SK-N-SH (cell line): ENCODE measurements at regions not wholly inside any gene's neighbourhood (a gene's known extent, or its start where the extent isn't known, plus 50 kb on each side); places are given as distances from the start of the nearest gene placed in this dataset.

Source experiments
- CTCF ChIA-PET: fragments of 300-600, 350-600 bp; formaldehyde crosslinking; extraction: SDS; loops from one replicate; lab custom pipeline; 2021; lab: Yijun Ruan, JAX
- POLR2A ChIA-PET: fragments of 350-600 bp; sonication (Branson Sonifier 250); formaldehyde crosslinking; extraction: SDS; loops from one replicate; lab custom pipeline; 2020; ENCODE audit warnings: antibody characterized with exemption, inconsistent platforms; lab: Yijun Ruan, JAX
- DNase-seq: peaks from one replicate; pipeline ENCODE4 v3.0.0; 2012
- H2AFZ ChIP-seq: fragments of 200-600 bp; sonication (generic); 2 replicates; pipeline ENCODE4 v1.8.1; 2016; ENCODE audit warnings: antibody characterized with exemption, mild to moderate bottlenecking, low read depth
- H3F3A ChIP-seq: fragments of 200-600 bp; sonication (generic); replicated peaks from 2 replicates; pipeline ENCODE3; 2016; ENCODE audit warnings: antibody characterized with exemption, mild to moderate bottlenecking; ENCODE audit not compliant: insufficient read depth
- H3K27ac ChIP-seq, 2 experiments: fragments of 200-500 bp in 1 of 2; fragments of 200-600 bp in 1 of 2; sonication (Bioruptor generic) in 1 of 2; sonication (generic), shearing (Covaris generic) in 1 of 2; 2 replicates each; pipeline versions ENCODE4 v1.5.1 to v1.6.1; 2014 to 2016; ENCODE audit warnings: low read depth in 2 of 2, inconsistent platforms in 1 of 2, low read length in 1 of 2, mild to moderate bottlenecking in 1 of 2, mixed read lengths in 1 of 2
- H3K27me3 ChIP-seq: fragments of 200-600 bp; sonication (generic), shearing (Covaris generic); 2 replicates; pipeline ENCODE4 v1.6.1; 2016; ENCODE audit warnings: mixed run types; ENCODE audit not compliant: insufficient read depth
- H3K36me3 ChIP-seq, 2 experiments: fragments of 200-500 bp in 1 of 2; fragments of 200-600 bp in 1 of 2; sonication (Bioruptor generic) in 1 of 2; sonication (generic) in 1 of 2; replicated peaks in 1 of 2; 2 replicates each; pipeline versions ENCODE3 to v1.5.1; 2014 to 2016; ENCODE audit warnings: low read length in 1 of 2, mild to moderate bottlenecking in 1 of 2; ENCODE audit not compliant: insufficient read depth in 2 of 2, control insufficient read depth in 1 of 2
- H3K4me1 ChIP-seq, 2 experiments: fragments of 200-500 bp in 1 of 2; fragments of 200-600 bp in 1 of 2; sonication (Bioruptor generic) in 1 of 2; sonication (generic), shearing (Covaris generic) in 1 of 2; 2 replicates each; pipeline versions ENCODE4 v1.5.1 to v1.6.1; 2014 to 2016; ENCODE audit warnings: low read depth in 1 of 2, low read length in 1 of 2, mixed run types in 1 of 2; ENCODE audit not compliant: insufficient read depth in 2 of 2, control insufficient read depth in 1 of 2
- H3K4me2 ChIP-seq: fragments of 200-600 bp; sonication (generic), shearing (Covaris generic); 2 replicates; pipeline ENCODE4 v1.6.1; 2017; ENCODE audit warnings: mixed run types
- H3K4me3 ChIP-seq, 2 experiments: fragments of 200-500 bp in 1 of 2; fragments of 200-600 bp in 1 of 2; sonication (Bioruptor generic) in 1 of 2; sonication (generic), shearing (Covaris generic) in 1 of 2; 2 replicates each; pipeline versions ENCODE4 v1.5.1 to v1.8.1; 2014 to 2016; ENCODE audit warnings: low read depth in 2 of 2, inconsistent platforms in 1 of 2, low read length in 1 of 2, mild to moderate bottlenecking in 1 of 2, mixed read lengths in 1 of 2, moderate library complexity in 1 of 2
- H3K79me2 ChIP-seq: fragments of 200-600 bp; sonication (generic); 2 replicates; pipeline ENCODE4 v1.8.1; 2017; ENCODE audit warnings: mild to moderate bottlenecking; ENCODE audit not compliant: insufficient read depth
- H3K9ac ChIP-seq: fragments of 200-600 bp; sonication (generic); 2 replicates; pipeline ENCODE4 v1.6.1; 2017; ENCODE audit warnings: mixed run types
- H3K9me2 ChIP-seq: fragments of 200-600 bp; sonication (generic); 2 replicates; pipeline ENCODE4 v1.6.1; 2017; ENCODE audit warnings: mixed run types
- H3K9me3 ChIP-seq: fragments of 200-600 bp; sonication (generic); 2 replicates; pipeline ENCODE4 v1.6.1; 2017; ENCODE audit warnings: mixed run types, mild to moderate bottlenecking, moderate library complexity
- H4K20me1 ChIP-seq: fragments of 200-600 bp; sonication (generic); 2 replicates; pipeline ENCODE4 v1.6.1; 2017; ENCODE audit warnings: mild to moderate bottlenecking, mixed run types; ENCODE audit not compliant: insufficient read depth
- EP300 ChIP-seq, 2 experiments: IDR thresholded peaks; 2 replicates each; pipeline versions ENCODE4 v1.4.0 to v1.6.1; 2012; ENCODE audit warnings: borderline replicate concordance in 1 of 2, low read depth in 1 of 2, low read length in 1 of 2
- GATA2 ChIP-seq: sonication (generic); formaldehyde crosslinking; IDR thresholded peaks from 2 replicates; pipeline ENCODE4 v1.5.0; 2020; ENCODE audit warnings: mild to moderate bottlenecking, missing genetic modification reagents
- IRF3 ChIP-seq: fragments of 150-350 bp; IDR thresholded peaks from 2 replicates; pipeline ENCODE4 v1.6.1; 2016; ENCODE audit warnings: mild to moderate bottlenecking, low read depth, low read length
- MEF2A ChIP-seq: IDR thresholded peaks from 2 replicates; pipeline ENCODE4 v1.4.0; 2012; ENCODE audit warnings: low read depth, borderline replicate concordance
- NRF1 ChIP-seq: IDR thresholded peaks from 2 replicates; pipeline ENCODE4 v1.6.1; 2012; ENCODE audit warnings: low read depth, mild to moderate bottlenecking, low read length
- RAD21 ChIP-seq: IDR thresholded peaks from 2 replicates; pipeline ENCODE4 v1.6.1; 2012; ENCODE audit warnings: mild to moderate bottlenecking, low read length
- REST ChIP-seq: IDR thresholded peaks from 2 replicates; pipeline ENCODE4 v1.6.1; 2012; ENCODE audit warnings: mild to moderate bottlenecking, low read depth, low read length, moderate library complexity
- TCF12 ChIP-seq: IDR thresholded peaks from 2 replicates; pipeline ENCODE4 v1.4.0; 2012
- WGBS: methylation state at CpG from one replicate; pipeline ENCODE4 v1.1.6; 2017; ENCODE audit warnings: low lambda C conversion rate; 5-methylcytosine and 5-hydroxymethylcytosine counted together
- TF ChIP-seq, protein P1 (sequence below): IDR thresholded peaks from 2 replicates; pipeline ENCODE4 v1.4.0; 2012; ENCODE audit warnings: low read depth, borderline replicate concordance

- H3K4me1 ChIP-seq: no peaks in the 10 kb centered on the region
- no peak overlapping the region for H3K4me2 ChIP-seq
- H4K20me1 ChIP-seq: no peaks in the 10 kb centered on the region
- no peaks in the 10 kb centered on the region for H3F3A ChIP-seq
- ChIA-PET CTCF (no interaction called here), POLR2A (no interaction called here)
- H3K9ac ChIP-seq: no peak overlapping the region
- no peak overlapping the region for H2AFZ ChIP-seq
- no peak for DNase-seq
- no peaks in the 10 kb centered on the region for H3K27me3 ChIP-seq
- no peaks in the 10 kb centered on the region for H3K79me2 ChIP-seq
- H3K4me3 ChIP-seq: no peak overlapping the region
- H3K9me3 ChIP-seq: no peaks in the 10 kb centered on the region
- no peaks in the 10 kb centered on the region for H3K9me2 ChIP-seq
- TF ChIP-seq IRF3 (no peak), MEF2A (no peak), RAD21 (no peak), EP300 (IDR thresholded peaks at IDR 0.05; ENCODE audit: borderline replicate concordance in 1 of 2, low read depth in 1 of 2, low read length in 1 of 2) (peak in 1 of 2 experiments; percentile 23; a peak in 1 of 4 replicates), NRF1 (no peak), GATA2 (CRISPR knock-in tag) (peak; percentile 50)
- TF ChIP-seq, protein P1, sequence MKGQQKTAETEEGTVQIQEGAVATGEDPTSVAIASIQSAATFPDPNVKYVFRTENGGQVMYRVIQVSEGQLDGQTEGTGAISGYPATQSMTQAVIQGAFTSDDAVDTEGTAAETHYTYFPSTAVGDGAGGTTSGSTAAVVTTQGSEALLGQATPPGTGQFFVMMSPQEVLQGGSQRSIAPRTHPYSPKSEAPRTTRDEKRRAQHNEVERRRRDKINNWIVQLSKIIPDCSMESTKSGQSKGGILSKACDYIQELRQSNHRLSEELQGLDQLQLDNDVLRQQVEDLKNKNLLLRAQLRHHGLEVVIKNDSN: no peak
- no peaks in the 10 kb centered on the region for H3K36me3 ChIP-seq
- H3K27ac ChIP-seq: no peak overlapping the region
These were observed 176.6 kb downstream of the PYDC2 start for GRCh38 chr3:191637611-191638010.

DNA sequence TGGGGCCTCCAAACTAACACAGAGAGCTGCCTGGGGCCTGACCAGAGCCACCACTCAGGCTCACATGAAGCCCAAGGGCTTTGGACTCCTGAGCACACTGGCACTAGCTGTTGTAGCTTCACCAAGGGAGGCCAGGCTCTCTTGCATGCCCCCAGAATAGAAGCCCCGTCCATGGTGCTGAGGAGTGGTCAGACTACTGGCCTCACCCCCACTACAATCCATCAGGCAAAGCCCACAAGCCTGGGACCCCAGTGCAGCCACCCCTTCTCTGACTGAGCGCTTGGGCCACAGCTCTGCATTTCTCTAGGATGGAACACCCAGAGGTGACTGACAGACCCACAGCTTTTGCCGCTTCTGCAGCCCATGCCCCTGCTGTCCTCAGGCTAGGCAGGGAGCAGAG is 180.8 kb downstream of the PYDC2 start:
- no peak overlapping the region for H3K9ac ChIP-seq
- H4K20me1 ChIP-seq: no peaks in the 10 kb centered on the region
- no peaks in the 10 kb centered on the region for H3K79me2 ChIP-seq
- CTCF ChIA-PET: interaction anchor here (1.0 kb wide), 1 partner anchor 14 kb away, joined by 3 read pairs; no protein-coding TSS in a partner anchor
- H3K27ac ChIP-seq: no peak overlapping the region
- H2AFZ ChIP-seq: no peak overlapping the region
- TF ChIP-seq TCF12 (no peak), REST (peak; percentile 76; the same call in 1 of the 2 replicates)
- no peaks in the 10 kb centered on the region for H3K4me1 ChIP-seq
- H3K4me3 ChIP-seq: no peak overlapping the region
- WGBS: 40% methylated on average over 1 of the region's 3 CpGs
- no peaks in the 10 kb centered on the region for H3K27me3 ChIP-seq
- H3K9me2 ChIP-seq: no peaks in the 10 kb centered on the region
- POLR2A ChIA-PET: no interaction called here
- H3K9me3 ChIP-seq: no peaks in the 10 kb centered on the region
- DNase-seq: no peak
- no peak overlapping the region for H3K4me2 ChIP-seq
- no peaks in the 10 kb centered on the region for H3K36me3 ChIP-seq
- H3F3A ChIP-seq: no peaks in the 10 kb centered on the region
